HG03354 (cell line): ENCODE measurements at regions not wholly inside any gene's neighbourhood (a gene's known extent, or its start where the extent isn't known, plus 50 kb on each side); places are given as distances from the start of the nearest gene placed in this dataset.

Experiments
- ATAC-seq: cut with Tn5 transposase; IDR thresholded peaks from one replicate; pipeline ENCODE4 v1.9.1; 2021; ENCODE audit warnings: mild to moderate bottlenecking; ENCODE audit not compliant: unreplicated experiment, poor library complexity, severe bottlenecking

- no peak for ATAC-seq
These were observed 523.9 kb downstream of the BCL11A start for GRCh38 chr2:60029566-60029883.

DNA sequence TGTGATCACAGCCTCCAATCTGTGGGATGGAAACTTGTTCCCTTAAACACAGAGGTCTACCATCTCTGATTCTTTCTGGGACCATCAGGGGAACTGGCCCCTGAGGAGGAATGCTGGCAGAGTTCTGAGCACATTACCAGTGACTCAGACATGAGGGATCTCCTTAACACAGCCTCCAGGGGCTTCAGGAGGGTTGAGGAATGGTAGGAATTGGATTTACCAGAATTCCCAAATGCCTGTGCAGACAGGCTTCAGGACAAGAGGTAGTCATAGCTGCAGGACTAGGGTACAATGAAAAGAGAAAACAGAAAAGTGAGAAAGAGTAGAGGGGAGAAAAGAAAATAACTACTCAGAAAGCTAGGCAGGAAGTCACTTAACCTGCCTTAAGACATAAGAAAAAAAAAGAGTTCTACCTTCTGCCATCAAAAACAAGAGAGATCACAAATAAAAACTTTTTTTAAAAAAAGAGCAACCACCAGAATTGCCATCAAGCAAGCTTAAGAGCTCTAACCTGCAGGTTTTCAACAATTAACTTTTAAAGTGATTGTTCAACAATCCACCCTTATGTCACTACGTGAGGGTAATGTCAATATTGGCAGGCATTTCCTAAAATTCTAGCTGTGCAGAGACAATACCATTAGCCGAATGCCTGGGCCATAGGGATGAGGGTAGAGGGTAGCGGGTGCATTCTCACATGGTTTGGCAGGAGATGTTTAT, 524.4 kb downstream of the BCL11A start:
- no peak for ATAC-seq

DNA sequence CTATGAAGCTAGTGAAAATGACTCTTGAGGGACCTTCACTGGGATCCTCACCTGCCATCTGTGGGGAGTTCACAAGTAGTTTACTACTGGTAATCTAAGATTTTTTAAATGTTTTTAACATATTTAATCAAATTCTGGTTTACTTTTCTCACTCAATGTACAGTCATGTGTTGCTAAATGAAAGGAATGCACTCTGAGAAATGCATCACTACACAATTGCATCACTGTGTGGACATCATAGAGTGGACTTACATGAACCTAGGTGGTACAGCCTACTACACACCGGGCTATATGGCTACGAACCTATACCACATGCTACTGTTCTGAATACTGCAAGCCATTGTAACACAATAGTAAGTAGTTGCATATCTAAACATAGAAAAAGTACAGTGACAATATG, 528.0 kb downstream of the BCL11A start:
- no peak for ATAC-seq

DNA sequence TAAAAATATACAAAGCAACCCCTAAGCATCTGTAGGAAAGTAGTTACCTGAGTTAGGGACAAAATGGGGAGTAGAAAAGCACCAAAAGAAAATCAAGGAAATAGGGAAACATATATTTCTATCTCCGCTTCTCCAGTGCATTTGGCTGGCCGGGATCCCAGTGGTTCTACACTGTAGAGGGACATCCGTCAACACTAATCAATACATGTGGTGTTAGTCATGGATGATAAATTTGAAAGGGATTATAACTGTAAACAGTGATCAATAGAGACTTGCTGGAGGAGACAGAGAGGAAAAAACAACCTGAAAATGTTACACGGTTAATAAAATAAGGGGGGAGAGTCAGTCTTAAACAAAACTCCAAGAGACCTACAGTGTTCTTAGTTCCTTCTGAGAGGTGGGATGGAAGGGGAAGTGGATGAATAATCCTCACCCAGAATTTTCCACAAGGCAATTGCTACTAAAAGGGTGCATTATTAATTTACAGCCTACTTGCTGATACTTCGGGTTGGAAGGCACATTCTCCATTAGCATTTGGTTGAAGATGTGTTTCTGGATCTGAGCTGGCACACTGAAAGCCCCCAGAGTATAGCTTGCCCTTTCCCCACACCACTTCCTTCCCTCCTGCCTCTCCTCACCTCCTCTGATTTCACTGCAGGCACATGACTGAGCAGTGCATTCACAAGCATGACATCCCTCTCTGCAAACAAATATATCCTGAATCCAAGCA, 530.0 kb downstream of the BCL11A start:
- no peak for ATAC-seq

GRCh38 chr2:60007671-60008070, 545.8 kb downstream of the BCL11A start:
- ATAC-seq = no peak

DNA sequence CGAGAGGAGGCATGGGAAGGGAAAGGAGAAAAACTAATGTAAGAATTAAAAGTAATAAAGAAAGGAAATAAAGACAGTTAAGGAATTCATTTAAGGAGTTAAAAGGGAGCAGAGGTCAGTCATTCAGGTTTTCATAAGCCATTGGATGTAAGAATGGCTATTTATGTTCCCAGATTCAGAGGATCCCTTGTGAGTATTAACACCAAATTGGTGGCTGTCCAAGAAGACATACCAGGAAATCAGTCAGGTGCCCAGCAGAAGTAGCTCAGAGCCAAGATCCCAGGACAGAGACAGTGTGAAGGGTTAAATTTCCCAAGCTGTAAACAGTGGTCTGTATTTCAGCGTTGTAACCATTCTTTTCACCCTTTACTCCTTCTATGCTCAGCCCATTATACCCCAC, 550.4 kb downstream of the BCL11A start:
- ATAC-seq = no peak

DNA sequence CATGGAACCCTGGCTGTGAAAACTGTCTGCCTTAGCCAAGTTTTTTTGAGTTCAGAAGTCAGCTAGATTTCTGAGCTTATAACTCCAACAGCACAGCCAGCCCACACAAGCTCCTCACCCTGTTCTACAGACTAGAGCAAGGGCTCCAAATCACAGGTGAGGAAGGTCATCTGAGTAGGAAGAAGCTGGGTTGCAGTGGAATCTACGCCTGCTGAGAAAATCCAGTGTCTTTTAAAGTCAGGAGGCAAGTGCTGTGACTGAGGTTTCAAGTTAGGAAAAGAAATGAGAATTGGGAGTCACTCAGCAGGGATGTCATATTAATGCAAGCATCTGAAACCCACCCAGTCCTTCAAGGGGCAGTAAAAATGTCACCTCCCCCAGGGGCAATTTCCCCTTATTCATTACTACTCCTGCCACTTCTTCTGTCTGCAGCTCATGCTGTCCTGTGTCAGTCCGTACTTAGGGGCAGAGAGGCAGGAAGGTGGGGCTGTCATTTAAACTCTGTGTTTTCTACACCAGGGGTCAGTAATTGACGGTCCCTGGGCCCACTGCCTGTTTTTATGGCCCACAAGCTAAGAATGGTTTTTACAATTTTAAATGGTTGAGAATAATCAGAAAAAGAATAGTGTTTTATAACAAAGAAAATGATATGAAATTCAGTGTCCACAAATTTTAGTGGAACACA, 551.1 kb downstream of the BCL11A start:
- ATAC-seq = no peak

GRCh38 chr2:60000686-60001085, 552.8 kb downstream of the BCL11A start:
- ATAC-seq = no peak

DNA sequence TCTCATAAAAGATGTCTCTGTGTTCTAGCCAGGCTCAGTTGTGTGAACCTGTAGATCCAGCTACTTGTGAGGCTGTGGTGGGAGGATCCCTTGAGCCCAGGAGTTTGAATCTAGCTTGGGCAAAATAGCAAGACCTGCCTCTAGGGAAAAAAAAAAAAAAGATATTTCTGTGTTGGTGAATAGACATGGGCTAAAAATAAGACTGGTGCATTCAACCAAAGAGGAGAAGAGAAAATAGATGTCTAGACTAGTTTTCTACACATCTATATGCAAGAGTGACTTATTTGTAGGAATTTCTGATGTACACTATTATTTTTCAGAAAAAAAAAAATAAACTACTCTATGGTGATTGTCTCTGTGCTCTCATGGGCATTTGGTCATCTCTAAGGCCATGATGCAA, 555.1 kb downstream of the BCL11A start:
- ATAC-seq = no peak

DNA sequence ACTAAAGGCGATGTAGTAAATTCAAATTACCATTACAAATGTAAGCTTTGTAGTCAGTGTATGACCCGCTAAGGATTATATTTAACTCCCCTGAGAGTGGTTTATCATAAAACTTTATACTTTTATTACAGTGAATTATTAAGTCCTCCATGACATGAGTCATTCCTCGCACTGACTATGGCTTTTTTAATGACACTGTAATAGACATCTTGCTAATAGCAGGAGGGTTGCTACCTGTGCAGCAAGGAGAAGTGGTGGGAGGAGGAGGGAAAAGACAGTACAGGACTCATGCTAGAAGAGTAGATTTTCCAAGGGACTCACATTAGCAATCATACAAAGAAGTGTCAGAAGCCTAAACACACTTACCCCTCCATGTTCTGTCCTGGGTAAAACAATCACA, 556.1 kb downstream of the BCL11A start:
- no peak for ATAC-seq

- no peak for ATAC-seq
These were observed 556.6 kb downstream of the BCL11A start for GRCh38 chr2:59996855-59997254.

GRCh38 chr2:59993726-59994125, 559.7 kb downstream of the BCL11A start:
- ATAC-seq = no peak

DNA sequence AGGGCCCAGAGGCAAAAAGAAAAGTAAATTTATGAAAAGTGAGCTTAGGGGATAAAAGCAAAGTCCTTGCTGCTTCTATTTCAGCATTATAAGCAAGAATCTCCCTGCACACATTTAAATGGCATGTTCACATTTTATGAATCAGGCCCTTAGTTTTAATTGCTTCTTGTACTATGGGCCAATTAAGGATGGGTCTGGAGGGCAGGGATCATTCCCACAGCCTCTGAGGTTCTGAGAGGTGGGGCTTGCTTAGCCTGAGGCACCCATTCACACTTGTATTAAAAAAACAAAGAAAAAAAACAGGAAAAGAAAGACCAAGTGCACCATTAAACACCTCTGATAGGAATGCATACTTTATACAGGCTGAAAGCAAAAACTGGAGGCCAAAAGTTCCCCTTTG, 565.1 kb downstream of the BCL11A start:
- ATAC-seq = no peak

- ATAC-seq = no peak
These were observed 566.9 kb downstream of the BCL11A start for GRCh38 chr2:59986511-59986910.

GRCh38 chr2:59985923-59986322, 567.5 kb downstream of the BCL11A start:
- ATAC-seq = no peak

DNA sequence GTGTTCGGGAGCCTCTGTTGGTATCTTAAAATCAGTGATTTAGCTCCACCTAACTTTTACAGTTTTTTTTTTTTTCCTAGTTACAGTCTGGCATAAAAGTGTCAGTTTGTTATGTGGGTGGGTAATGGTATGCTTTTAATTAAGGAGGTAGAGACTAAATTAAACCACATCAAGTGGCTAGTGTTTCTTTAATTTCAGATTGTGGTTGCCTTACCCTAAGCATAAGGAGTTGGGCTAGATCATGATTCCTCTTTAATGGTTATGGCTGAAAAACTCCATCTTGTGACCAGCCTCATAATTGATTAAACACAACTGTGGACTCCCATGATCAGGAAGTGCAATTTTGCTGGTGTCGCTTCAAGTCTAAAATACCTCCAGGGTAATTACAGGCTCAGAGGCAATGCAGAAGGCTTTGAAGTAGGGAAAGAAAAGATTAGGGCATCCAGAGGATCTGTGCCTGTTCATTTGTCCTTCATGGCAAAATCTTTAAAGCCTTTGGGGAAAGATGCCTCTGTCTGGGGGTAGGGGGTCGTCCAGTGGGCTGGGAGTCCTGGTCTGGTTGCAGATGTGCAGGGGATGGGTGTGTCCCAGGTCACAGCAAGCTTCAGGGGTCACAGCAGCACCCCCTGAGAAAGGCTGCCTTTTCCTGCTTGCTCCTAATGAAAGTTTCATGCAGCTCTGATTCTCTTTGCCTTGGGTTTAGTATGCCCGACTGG, 579.2 kb downstream of the BCL11A start:
- no peak for ATAC-seq

- ATAC-seq = no peak
These were observed 584.3 kb downstream of the BCL11A start for GRCh38 chr2:59969161-59969560.

DNA sequence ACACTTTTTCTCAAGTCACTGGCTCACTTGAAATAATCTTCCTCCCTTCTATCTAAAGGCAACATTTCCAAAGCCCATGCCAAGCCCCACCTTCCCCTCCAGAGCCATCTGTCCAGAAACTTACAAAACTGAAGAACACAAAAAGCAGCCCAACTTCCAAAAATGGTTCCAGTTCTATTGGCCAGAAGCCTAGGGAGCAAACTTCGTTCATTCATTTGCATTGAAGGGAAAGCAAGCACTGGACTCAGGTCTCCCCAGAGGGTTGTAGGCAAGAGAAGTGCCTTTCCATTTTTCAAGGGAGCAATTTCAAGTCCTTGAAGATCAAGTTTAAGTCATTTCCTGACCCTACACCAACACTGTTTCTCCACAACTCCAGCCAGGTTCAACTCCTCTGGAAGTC, 585.0 kb downstream of the BCL11A start:
- no peak for ATAC-seq

- ATAC-seq = no peak
These were observed 585.8 kb downstream of the BCL11A start for GRCh38 chr2:59967691-59968090.

GRCh38 chr2:59963157-59963556, 590.3 kb downstream of the BCL11A start:
- no peak for ATAC-seq
